HFFc6 (cell line): ENCODE measurements at regions not wholly inside any gene's neighbourhood (a gene's known extent, or its start where the extent isn't known, plus 50 kb on each side); places are given as distances from the start of the nearest gene placed in this dataset.

Experiments
- DNase-seq: peaks from one replicate; pipeline ENCODE4 v3.0.0-alpha.2; 2018
- H3K27ac Mint-ChIP-seq: 2 replicates; pipeline ENCODE4 v1.8.0; 2020; ENCODE audit warnings: mild to moderate bottlenecking, mixed read lengths
- H3K27me3 Mint-ChIP-seq: 2 replicates; pipeline ENCODE4 v1.8.0; 2021; ENCODE audit warnings: mild to moderate bottlenecking, moderate library complexity, mixed read lengths; ENCODE audit not compliant: insufficient read depth
- H3K36me3 Mint-ChIP-seq: 2 replicates; pipeline ENCODE4 v1.8.0; 2021; ENCODE audit warnings: low read depth, mixed read lengths
- H3K4me1 Mint-ChIP-seq: 2 replicates; pipeline ENCODE4 v1.8.0; 2020; ENCODE audit warnings: low read depth, mixed read lengths
- H3K4me3 Mint-ChIP-seq: 2 replicates; pipeline ENCODE4 v1.8.0; 2020; ENCODE audit warnings: mild to moderate bottlenecking, moderate library complexity, mixed read lengths
- H3K9me3 Mint-ChIP-seq: 2 replicates; pipeline ENCODE4 v1.8.0; 2020; ENCODE audit warnings: mild to moderate bottlenecking, mixed read lengths
- CTCF ChIP-seq: fragments of 200-600 bp; sonication (generic); IDR thresholded peaks from 2 replicates; pipeline ENCODE4 v1.5.0; 2021; ENCODE audit warnings: antibody characterized with exemption, mild to moderate bottlenecking

- no peak overlapping the region for H3K4me3 Mint-ChIP-seq
- no peaks in the 10 kb centered on the region for H3K4me1 Mint-ChIP-seq
- no peak for DNase-seq
- no peaks in the 10 kb centered on the region for H3K36me3 Mint-ChIP-seq
- no peak overlapping the region for H3K27ac Mint-ChIP-seq
- TF ChIP-seq CTCF = no peak
- H3K9me3 Mint-ChIP-seq = peaks cover 6% of the 10 kb centered on the region; the same call in 1 of the 2 replicates
- no peaks in the 10 kb centered on the region for H3K27me3 Mint-ChIP-seq
Measured at GRCh38 chrX:27404366-27404765, 58.8 kb downstream of the PPP4R3C start.

- no peak overlapping the region for H3K27ac Mint-ChIP-seq
- H3K4me3 Mint-ChIP-seq = no peak overlapping the region
- no peak for DNase-seq
- H3K36me3 Mint-ChIP-seq = no peaks in the 10 kb centered on the region
- no peaks in the 10 kb centered on the region for H3K27me3 Mint-ChIP-seq
- no peaks in the 10 kb centered on the region for H3K9me3 Mint-ChIP-seq
- no peaks in the 10 kb centered on the region for H3K4me1 Mint-ChIP-seq
- TF ChIP-seq CTCF = no peak
Measured at GRCh38 chrX:27399146-27399456, 64.0 kb downstream of the PPP4R3C start.

GRCh38 chrX:27391623-27392022, 71.5 kb downstream of the PPP4R3C start:
- no peak for TF ChIP-seq CTCF
- H3K4me3 Mint-ChIP-seq = no peak overlapping the region
- H3K36me3 Mint-ChIP-seq = no peaks in the 10 kb centered on the region
- DNase-seq = no peak
- H3K27me3 Mint-ChIP-seq = no peaks in the 10 kb centered on the region
- H3K9me3 Mint-ChIP-seq = no peaks in the 10 kb centered on the region
- H3K27ac Mint-ChIP-seq = no peak overlapping the region
- no peaks in the 10 kb centered on the region for H3K4me1 Mint-ChIP-seq

GRCh38 chrX:27381419-27381818, 81.7 kb downstream of the PPP4R3C start:
- no peak for DNase-seq
- H3K9me3 Mint-ChIP-seq = no peaks in the 10 kb centered on the region
- no peaks in the 10 kb centered on the region for H3K36me3 Mint-ChIP-seq
- H3K27ac Mint-ChIP-seq = no peak overlapping the region
- H3K27me3 Mint-ChIP-seq = no peaks in the 10 kb centered on the region
- TF ChIP-seq CTCF = no peak
- no peak overlapping the region for H3K4me3 Mint-ChIP-seq
- no peaks in the 10 kb centered on the region for H3K4me1 Mint-ChIP-seq

GRCh38 chrX:27380163-27380845, 82.8 kb downstream of the PPP4R3C start:
- Mint-ChIP-seq H3K4me1 (no peaks in the 10 kb centered on the region), H3K4me3 (no peak overlapping the region), H3K27ac (no peak overlapping the region), H3K27me3 (no peaks in the 10 kb centered on the region), H3K36me3 (no peaks in the 10 kb centered on the region), H3K9me3 (no peaks in the 10 kb centered on the region)
- no peak for TF ChIP-seq CTCF
- DNase-seq = no peak

GRCh38 chrX:27354021-27354420, 109.1 kb downstream of the PPP4R3C start:
- peaks cover 3% of the 10 kb centered on the region; the same call in 1 of the 2 replicates for H3K9me3 Mint-ChIP-seq
- no peaks in the 10 kb centered on the region for H3K36me3 Mint-ChIP-seq

More at GRCh38 chrX:27354021-27354420, 109.1 kb downstream of the PPP4R3C start:
- no peak for DNase-seq
- no peak for TF ChIP-seq CTCF
- H3K4me1 Mint-ChIP-seq = no peaks in the 10 kb centered on the region
- no peaks in the 10 kb centered on the region for H3K27me3 Mint-ChIP-seq
- H3K27ac Mint-ChIP-seq = no peak overlapping the region
- no peak overlapping the region for H3K4me3 Mint-ChIP-seq
